CD4-positive, alpha-beta T cell treated with Interleukin-12 subunit alpha and Interleukin-12 subunit beta, for 1 hour (primary cell): ENCODE measurements at regions not wholly inside any gene's neighbourhood (a gene's known extent, or its start where the extent isn't known, plus 50 kb on each side); places are given as distances from the start of the nearest gene placed in this dataset.
"Not testable (repeated sequence)": the region's sequence is repeated elsewhere in the genome, so short reads cannot be mapped to it uniquely, and the experiment has no call there.

Experiments used
- DNase-seq: peaks from one replicate; pipeline ENCODE4 v3.0.0-alpha.2; 2020

DNA sequence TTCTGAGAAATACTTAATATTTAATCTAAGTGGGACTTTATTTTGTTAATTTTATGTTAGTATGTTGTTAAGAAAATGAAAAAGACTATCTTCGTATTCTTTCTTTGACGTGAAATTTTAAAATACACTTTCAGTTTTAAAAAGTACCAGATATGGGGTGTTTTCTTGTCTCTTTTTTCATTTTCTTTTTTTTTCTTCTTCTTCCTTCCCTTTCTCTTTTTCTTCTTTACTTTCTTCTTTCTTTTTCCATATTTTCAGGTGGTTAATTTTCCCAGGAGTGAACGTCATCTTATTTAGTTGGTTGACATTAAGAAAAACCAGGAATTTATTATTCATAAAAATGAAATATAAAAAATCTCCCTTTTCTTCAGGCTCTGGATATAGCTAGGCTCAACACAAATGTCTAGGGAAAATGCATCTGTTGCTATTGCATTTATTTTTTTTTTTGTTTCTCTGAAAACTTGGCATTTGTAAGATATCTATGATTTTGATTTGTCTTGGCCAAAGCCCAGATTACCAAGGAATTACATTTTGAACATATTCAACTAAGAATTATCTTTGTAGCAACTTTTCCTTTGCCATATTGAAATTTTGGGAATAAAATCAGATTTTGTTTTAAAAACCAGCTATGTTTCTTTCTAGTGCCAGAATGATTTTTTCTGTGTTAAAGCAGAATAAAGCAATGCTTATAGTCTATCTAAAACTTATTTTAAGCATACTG, 241.3 kb upstream of the FOXP2 start:
- DNase-seq: no peak

DNA sequence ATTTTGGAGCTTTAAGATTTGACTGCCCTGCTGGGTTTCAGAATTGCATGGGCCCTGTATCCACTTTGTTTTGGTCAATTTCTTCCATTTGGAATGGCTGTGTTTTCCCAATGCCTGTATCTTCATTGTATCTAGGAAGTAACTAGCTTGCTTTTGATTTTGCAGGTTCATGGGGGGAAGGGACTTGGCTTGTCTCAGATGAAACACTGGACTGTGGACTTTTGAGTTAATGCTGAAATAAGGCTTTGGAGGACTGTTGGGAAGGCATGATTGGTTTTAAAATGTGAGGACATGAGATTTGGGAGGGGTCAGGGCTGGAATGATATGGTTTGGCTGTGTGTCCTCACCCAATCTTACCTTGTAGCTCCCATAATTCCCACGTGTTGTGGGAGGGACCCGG, 245.2 kb upstream of the FOXP2 start:
- DNase-seq: not testable (repeated sequence)

DNA sequence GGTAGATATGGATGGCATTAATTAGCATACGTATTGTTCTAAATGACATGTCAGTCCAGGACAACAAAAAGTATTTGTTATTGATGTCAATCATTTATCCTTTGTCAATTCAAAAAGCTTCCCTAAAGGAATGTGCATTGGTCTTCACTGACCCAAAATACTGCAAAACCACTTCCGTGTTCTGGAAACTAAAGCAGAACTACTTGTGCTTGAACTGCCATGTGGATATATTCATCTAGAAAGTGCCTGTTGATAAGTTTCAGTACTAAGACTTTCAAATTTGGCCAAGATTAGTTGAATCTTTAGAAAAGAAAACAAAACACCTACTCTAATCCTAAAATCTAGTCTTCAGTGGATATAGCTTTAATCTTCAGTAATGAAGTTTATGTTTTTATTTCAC, 242.1 kb upstream of the PPP1R3A start:
- no peak for DNase-seq

DNA sequence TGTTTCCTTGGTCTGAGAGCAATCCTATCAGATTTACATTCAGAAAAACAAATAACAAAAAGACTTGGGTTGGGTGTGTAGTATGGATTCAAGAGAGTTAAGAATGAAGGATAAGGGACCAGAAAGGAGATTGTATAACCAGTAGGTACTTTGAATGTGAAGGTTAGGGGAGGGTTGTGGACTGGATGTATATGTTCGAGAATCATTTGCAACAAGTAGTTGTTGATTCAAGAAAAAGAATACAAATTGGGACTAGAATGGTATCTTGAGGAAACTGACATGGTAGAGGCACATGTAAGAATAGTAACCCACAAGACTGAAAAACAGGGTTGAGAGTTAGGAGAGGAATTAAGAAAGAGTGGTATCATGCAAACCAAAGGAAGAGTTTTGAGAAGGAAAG, 240.0 kb upstream of the PPP1R3A start:
- DNase-seq: no peak

DNA sequence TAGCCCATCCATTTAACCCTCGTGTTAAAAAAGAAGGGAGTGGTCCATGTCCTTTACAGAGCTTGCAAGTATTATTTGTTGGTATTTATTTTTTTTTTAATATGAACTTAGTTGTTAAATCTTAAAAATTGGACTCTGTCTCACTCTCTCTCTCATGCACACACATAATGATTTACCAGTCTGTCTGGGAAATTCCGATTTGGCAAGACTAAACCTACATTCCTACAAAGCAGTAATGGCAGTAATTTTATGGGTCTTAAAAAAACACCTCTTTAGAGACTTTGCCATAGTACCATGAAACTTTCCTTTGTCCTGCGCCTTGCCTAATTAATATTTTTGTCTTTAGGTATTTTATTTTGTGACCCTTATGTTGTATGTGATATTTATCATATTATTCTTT, 239.5 kb upstream of the PPP1R3A start:
- DNase-seq: no peak

GRCh38 chr7:114156178-114156577, 237.4 kb upstream of the PPP1R3A start:
- no peak for DNase-seq

DNA sequence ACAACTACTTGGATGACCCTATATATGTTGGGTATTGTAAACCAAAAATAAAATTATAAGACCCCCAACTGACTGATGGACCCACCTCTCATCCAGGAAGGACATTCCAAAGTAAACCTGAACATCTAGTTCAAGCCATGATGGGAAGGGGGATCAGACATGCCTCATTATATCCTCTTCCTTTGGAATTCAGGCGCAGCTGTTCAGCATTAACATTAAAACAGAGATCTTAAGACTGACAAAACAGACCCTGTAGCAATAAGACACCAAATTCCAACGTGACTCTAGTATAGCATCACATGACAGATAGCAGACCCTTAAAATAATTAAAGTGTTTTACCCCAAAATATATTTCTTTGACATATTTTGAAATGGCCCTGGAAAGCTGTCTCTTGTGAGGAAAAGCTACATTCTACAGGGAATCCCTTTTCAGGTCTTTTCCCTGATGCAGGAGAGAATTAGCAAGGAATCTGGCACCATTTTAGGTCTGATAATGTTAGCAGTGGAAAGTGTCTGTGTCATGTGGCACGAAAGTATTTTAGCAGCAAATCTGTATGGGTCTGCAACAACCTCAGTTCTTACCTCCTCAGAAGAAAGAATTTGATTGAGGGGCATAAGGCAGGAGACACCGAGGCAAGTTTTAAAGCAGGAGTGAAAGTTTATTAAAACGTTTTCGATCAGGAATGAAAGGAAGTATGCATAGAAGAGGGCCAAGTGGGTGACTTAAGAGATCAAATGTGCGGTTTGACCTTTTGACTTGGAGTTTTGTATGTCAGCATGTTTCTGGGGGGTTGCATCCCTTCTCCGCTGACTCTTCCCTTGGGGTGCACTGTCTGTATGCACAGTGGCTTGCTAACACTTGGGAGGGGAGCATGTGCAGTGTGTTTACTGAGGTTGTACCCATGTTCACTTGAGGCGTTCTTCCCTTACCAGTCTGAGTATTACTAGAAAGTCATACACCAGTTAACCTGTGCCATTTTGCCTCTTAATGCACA, 236.6 kb upstream of the PPP1R3A start:
- DNase-seq: no peak

DNA sequence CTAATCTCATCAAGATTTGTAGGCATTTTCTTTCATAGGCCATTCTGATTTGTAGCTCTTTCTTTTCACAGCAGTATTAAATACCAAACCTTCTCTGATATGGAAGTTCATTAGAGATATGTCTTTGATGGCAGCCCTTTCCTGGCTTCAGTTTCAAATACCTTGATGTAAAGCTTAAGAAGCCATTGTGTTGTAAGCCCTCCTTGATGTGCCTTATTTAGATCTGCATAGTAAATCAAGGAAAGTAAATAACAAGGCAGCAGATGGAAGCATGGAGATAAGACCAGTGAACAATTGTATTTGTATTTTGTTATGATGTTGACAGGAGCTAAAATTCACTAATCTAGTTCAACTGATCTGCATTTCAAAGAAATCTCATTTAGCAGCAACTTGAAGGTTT, 234.9 kb upstream of the PPP1R3A start:
- no peak for DNase-seq

- no peak for DNase-seq
Measured at GRCh38 chr7:114152314-114152938, 233.6 kb upstream of the PPP1R3A start.

- no peak for DNase-seq
Measured at GRCh38 chr7:114151777-114152176, 233.0 kb upstream of the PPP1R3A start.

DNA sequence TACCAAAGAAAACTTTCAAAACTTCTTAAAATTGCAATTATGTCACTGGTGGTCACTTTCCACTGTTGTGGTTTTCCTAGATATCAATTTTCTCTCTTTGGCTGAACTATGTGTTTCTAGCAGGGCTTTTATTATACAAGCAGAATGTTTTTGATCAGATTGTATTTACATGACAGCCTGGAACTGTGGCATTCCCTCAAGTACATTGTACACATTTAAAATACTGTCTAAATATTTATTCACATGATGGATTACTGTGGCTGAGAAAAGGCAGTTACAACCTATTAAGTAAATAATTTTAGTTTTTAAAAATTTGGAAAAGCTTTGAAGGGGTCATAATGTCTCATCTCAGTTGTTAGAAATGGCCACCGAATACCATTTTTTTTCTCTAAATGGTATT, 231.9 kb upstream of the PPP1R3A start:
- DNase-seq: no peak

DNA sequence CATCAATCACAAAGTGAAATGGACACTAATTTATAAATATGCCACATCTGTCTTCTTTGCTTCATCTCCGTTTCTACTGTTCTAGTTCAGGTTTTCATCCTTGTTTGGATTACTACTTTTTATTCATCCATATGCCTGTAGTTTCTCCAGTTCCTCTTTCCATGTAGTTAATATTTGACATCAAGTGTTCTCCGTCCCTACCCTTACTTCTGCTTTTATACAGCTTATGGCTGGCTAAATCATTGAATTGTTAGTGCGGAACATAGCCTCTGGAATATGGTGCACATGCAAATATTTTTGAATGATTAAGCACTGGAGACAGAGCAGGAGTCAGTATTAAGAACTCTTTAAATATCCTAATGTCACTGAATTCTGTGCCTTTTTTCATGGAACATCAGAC, 230.0 kb upstream of the PPP1R3A start:
- DNase-seq: no peak

- no peak for DNase-seq
Measured at GRCh38 chr7:114141415-114141814, 222.6 kb upstream of the PPP1R3A start.

DNA sequence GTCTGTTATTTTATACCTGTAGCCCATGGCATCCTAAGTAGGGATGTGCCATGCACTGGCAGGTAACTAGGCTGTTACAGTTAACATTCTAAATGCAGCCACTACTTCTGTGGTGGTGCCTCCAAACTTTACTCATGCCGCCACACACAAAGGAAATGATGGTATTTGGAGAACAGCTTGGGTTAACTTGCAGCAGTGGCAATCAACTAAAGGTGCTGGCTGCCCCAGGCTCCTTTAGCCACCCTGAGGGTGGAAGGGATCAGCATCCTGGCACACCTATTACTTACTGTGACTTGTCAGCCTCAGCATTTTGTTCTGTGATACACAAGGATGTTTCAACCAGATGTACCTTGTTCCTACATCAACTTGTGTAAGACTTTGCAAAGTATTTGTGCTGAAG, 221.8 kb upstream of the PPP1R3A start:
- no peak for DNase-seq

DNA sequence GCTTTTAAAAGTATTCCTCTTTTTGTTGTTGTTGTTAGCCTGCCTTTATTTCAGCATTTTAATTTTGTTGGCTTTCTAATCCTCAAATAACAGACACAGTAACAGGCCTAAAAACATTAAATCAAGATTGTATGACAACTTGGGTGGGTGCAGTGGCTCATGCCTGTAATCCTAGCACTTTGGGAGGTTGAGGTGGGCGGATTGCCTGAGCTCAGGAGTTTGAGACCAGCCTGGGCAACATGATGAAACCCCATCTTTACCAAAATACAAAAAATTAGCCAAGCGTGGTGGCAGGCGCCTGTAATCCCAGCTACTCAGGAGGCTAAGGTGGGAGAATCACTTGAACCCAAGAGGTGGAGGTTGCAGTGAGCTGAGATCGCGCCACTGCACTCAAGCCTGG, 220.9 kb upstream of the PPP1R3A start:
- DNase-seq: not testable (repeated sequence)

- no peak for DNase-seq
Measured at GRCh38 chr7:114138587-114138986, 219.8 kb upstream of the PPP1R3A start.

- no peak for DNase-seq
Measured at GRCh38 chr7:114133717-114134116, 214.9 kb upstream of the PPP1R3A start.

- DNase-seq: no peak
Measured at GRCh38 chr7:114130866-114131265, 212.1 kb upstream of the PPP1R3A start.

DNA sequence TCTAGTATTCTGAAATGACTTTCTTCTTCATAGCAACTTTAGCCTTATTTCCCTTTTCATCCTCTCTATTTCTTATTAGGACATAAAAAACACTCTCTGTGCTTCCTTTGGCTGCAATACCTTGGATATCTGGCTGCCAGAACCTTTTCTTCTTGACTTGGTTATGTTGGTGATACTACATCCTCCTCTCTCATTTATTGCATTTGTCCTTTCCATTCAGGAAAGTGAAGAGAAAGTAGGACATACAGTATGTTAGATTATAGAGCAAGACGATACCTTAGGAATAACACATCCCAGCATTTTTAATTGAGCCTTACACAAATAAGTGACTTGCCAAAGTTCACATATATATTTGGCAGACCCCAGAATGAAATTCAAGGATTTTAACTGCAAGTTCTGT, 210.1 kb upstream of the PPP1R3A start:
- DNase-seq: no peak

- DNase-seq: no peak
Measured at GRCh38 chr7:114126095-114126494, 207.3 kb upstream of the PPP1R3A start.

- DNase-seq: no peak
Measured at GRCh38 chr7:114112806-114113205, 194.0 kb upstream of the PPP1R3A start.

GRCh38 chr7:114110666-114111065, 191.9 kb upstream of the PPP1R3A start:
- DNase-seq: no peak

- no peak for DNase-seq
Measured at GRCh38 chr7:114109721-114110120, 190.9 kb upstream of the PPP1R3A start.

- DNase-seq: no peak
Measured at GRCh38 chr7:114109304-114109703, 190.5 kb upstream of the PPP1R3A start.
